Stimulated activated CD4-positive, alpha-beta T cell treated with anti-CD3 and anti-CD28 coated beads, Interleukin-15, amount 100 ng/mL, for 1 hour (primary cell): ENCODE measurements at regions not wholly inside any gene's neighbourhood (a gene's known extent, or its start where the extent isn't known, plus 50 kb on each side); places are given as distances from the start of the nearest gene placed in this dataset.

Experiments used
- DNase-seq, 2 donors: peaks; one replicate each; pipeline ENCODE4 v3.0.0-alpha.2; 2020; ENCODE audit warnings: low read depth in 1 of 2, low spot score in 1 of 2

- no peak for DNase-seq
Observed at GRCh38 chr13:75135325-75135825, 346.6 kb downstream of the TBC1D4 start.

DNA sequence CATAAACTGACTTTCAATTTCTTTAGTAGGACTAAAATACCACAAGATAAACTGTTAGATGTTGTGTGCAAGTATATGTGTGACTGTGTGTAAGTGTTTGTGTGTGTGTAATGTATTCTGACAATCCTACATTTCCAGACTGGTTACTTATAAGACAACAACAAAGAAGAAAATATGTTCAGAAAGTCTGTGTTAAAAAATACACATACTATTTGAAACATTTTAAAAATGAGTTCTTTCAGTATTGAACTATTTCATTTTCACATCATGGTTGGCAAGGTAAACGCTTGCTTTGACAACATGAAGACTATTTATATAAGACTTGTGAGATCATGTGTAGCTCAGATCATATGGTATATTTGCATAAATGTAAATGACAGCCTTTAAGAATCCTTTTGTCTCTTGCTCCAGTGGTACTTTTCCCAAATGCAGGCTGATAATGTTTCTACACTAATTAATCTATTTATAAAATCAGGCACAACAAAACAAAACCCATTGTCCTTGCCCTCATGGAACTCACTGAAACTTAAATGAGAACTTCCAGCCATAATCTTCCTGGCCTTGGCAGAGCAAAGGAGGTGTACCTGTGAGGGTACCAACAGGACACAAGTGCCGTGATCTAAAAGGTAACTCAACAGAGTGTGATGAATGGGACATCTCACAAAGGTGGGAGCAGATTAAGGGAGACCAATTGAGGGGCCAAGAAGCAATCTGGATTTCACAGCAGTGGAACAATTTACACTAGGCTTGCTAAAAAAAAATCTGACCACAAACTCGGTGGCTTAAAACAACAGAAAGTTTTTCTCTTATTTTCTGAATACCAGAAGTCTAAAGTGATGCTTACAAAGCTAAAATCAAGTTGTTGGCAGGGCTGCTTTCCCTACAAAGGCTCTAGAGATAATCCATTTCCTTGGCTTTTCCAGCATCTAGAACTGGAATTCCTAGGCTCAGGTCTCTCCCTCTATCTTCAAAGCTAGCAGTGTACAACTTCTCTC is 349.0 kb downstream of the TBC1D4 start:
- no peak for DNase-seq

DNA sequence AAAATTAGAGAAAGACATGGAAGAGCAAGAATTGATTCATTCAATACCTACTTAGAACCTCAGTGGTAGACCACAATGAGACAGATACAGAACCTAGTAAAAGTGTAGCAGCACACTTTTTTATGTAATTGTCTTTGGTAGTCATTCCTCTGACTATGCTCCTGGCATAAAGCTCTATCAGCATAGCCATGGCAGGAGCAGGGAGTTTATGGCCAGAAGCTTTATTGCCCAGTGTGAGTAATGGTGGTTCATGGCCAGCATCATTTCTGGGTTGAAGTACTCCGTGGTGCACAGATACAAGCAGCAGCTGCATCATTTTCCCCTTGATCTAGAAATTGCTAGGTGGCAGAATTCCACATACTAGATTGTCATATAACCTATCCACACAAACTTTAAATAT is 352.6 kb downstream of the TBC1D4 start:
- DNase-seq, result no peak

- DNase-seq, result no peak
Observed at GRCh38 chr13:75124415-75124814, 357.6 kb downstream of the TBC1D4 start.

- DNase-seq, result no peak
Observed at GRCh38 chr13:75123428-75123827, 358.5 kb downstream of the TBC1D4 start.

DNA sequence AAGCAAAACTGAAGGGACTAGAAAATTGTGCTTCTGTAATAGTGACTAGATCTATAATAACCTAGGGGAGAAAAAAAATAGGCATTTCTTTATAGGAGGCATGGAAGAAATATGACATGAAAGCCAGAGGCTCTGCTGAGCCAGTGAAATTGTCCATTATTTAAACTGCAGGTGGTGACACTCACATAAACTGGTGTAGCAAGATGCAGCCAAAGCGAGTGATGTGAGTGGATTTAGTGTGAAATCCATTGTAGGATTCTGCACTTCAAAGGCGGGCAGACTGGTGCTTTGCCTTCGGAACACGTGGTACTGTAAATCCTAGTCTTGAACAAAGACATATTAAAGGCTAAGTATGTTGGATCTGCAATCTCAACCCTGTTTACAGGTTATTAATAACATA is 361.9 kb downstream of the TBC1D4 start:
- no peak for DNase-seq

DNA sequence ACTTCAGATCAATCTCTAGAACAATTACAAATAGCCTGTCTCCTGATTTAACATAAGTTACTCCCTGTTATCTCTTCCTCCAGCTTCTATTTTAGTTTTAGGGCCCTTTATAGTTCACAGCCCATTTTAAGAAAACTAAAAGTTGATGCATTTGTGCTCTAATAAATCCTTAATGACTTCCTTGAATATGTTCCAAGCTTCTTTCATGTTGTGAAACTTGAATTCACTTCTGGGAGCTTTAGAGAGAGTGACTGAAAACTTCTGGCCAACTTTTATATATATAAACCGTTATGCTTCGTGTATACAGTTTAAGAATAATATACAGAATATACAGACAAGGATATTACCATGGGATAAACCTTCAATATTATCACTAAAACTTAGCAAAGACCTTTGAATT is 366.8 kb downstream of the TBC1D4 start:
- DNase-seq, result no peak

GRCh38 chr13:75103976-75104375 is 378.0 kb downstream of the TBC1D4 start:
- no peak for DNase-seq

GRCh38 chr13:75102001-75102716 is 379.8 kb downstream of the TBC1D4 start:
- no peak for DNase-seq

GRCh38 chr13:75101348-75101747 is 380.6 kb downstream of the TBC1D4 start:
- DNase-seq, result no peak

DNA sequence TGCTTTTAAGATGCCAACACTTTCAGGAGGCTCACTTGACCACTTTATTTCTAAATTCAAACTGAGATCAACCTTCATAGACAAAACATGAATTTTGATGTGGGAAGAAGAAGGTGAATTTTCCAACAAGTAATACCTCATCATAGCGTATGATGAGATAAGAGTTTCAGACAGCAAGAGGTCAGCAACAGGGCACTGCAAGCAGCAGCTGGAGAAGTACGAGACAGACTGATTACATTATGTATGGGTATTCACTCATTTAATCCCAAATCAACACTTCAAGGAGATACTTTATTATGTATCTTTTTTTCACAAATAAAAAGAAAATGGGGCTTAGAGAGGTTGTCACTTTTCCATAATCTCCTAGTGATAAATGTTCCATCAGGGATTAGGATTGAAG is 389.8 kb downstream of the TBC1D4 start:
- DNase-seq, result no peak

GRCh38 chr13:75091718-75092117 is 390.3 kb downstream of the TBC1D4 start:
- no peak for DNase-seq

GRCh38 chr13:75090872-75091615 is 390.9 kb downstream of the TBC1D4 start:
- DNase-seq, result no peak

GRCh38 chr13:75088915-75089314 is 393.1 kb downstream of the TBC1D4 start:
- no peak for DNase-seq

DNA sequence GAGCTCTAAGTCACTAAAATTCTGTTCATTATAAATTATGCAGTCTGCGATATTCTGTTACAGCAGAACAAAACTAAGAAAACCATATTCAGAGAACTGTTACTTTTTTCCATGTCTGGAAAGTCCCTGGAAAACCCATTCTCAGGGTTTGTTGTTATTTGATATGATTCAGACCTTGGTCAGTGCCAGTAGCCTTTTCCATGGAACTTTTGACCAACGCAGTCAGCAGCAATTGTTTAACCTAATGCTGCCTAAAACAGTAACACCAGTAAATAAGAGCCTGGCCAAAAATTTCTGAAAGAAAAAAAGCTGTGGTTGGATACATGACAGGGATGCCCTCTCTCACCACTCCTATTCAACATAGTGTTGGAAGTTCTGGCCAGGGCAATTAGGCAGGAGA is 402.7 kb downstream of the TBC1D4 start:
- DNase-seq, result no peak

DNA sequence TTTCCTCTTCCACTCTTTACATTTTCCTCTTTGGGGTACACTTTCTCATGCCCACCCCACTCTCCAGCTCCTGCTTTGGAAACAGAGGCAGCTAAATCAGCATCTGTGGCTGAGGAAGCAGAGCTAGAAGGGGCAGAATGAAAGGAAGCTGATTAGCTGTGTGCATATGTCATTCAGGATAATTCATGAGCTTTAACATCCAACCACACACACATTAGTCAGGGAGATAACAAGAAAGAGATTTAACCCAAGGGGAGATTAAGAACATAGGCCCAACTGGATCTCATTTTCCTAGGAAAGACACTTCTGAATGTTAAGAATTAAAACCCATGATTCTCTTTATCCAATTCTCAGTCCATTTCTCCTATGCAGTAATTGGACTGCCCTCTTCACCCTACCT is 405.5 kb downstream of the TBC1D4 start:
- DNase-seq, result no peak

GRCh38 chr13:75073786-75074185 is 408.2 kb downstream of the TBC1D4 start:
- no peak for DNase-seq

DNA sequence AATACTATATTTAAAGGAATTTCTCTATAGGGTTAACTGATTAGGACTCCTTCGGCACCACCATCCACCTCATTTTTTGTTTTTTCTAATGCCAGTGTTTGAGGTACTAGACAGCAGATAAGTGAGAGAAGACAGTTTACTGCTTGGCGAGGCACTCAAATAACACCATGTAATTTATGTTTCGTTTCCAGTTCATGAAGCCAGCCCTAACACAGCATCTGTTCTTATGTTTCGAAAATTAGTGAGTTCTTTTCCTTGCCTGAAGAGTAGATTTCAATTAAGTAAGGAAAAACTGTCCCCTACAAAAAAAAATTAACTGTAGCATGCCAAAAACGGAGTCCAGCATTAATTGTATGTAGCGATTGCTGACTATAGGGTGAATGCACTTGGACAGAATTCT is 409.1 kb downstream of the TBC1D4 start:
- DNase-seq, result no peak

- no peak for DNase-seq
Observed at GRCh38 chr13:75072368-75072767, 409.6 kb downstream of the TBC1D4 start.

GRCh38 chr13:75071796-75072195 is 410.2 kb downstream of the TBC1D4 start:
- no peak for DNase-seq

- no peak for DNase-seq
Observed at GRCh38 chr13:75071395-75071794, 410.6 kb downstream of the TBC1D4 start.
